ENCODE measurements at regions not wholly inside any gene's neighbourhood (a gene's known extent, or its start where the extent isn't known, plus 50 kb on each side); places are given as distances from the start of the nearest gene placed in this dataset.

DNA sequence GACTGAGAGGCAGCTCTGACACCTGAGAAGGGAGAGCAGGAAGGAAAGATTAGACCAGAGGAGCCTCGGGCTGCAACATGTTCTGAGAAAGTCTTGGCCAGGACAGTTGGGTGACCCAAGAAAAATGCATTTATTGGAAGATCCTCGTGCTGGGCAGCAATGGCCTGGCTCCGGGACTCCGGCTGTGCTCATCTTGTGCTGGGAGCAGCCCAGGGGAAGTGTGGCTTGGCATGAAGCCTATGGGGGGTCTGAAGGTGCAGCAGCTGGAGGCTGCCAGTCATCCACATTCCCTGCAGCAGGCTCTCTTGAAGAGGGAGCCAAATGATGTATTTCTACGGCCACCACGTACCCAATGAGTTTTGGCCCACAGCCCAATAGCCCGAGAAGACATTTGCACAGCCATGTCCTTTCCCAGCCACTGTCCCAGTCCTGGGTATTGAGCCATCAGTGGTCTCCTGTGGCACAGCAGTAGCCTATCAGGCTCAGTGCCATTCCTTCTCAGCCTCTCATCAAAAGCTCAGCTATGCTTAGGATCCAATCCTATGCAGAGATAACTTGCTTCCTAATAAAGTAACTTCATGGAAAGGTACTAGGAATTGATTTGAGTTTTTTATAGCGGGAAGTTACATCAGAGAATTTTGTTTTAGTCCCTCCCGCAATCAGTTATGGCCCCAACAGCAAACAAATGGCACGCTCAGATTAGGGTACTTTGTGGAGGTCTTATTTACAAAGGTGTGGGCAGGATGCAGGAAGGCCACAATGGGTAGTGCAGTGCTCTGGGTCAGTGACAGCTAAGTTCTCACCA is 76.0 kb upstream of the MEDAG start:
- no peak for ATAC-seq
- WGBS (ENCODE audit: missing lambda C conversion rate) = 83% methylated on average over 6 of the region's 10 CpGs
- ChIA-PET CTCF (no interaction called here), POLR2A (no interaction called here)
- H3K4me1 ChIP-seq = peaks cover 29% of the 10 kb centered on the region
- peak overlapping the region in 1 of 2 experiments; percentile 57; a peak in 2 of 6 replicates for H3K27ac ChIP-seq
- DNase-seq (ENCODE audit: low read depth in 1 of 2, low spot score in 1 of 2) = no peak
- FAIRE-seq = no peak
- H3K4me3 ChIP-seq = no peak overlapping the region
- no peak for TF ChIP-seq TFCP2L1 (CRISPR knock-in tag; IDR thresholded peaks at IDR 0.05)
- TF ChIP-seq TP53 (CRISPR knock-in tag; IDR thresholded peaks at IDR 0.05) = no peak
- no peak for TF ChIP-seq HDAC2 (IDR thresholded peaks at IDR 0.05)
- no peak for TF ChIP-seq HEYL (CRISPR knock-in tag; IDR thresholded peaks at IDR 0.05)
- no peak for TF ChIP-seq EP300 (IDR thresholded peaks at IDR 0.05)
- TF ChIP-seq CEBPB (IDR thresholded peaks at IDR 0.05) = no peak
- TF ChIP-seq NR3C1 (IDR thresholded peaks at IDR 0.05) = no peak
- TF ChIP-seq JUNB (IDR thresholded peaks at IDR 0.05) = no peak
- TF ChIP-seq RNF2 (IDR thresholded peaks at IDR 0.05; ENCODE audit: borderline replicate concordance, low read depth) = no peak
- TF ChIP-seq EHF (CRISPR knock-in tag; IDR thresholded peaks at IDR 0.05) = no peak
- TF ChIP-seq, protein P1, sequence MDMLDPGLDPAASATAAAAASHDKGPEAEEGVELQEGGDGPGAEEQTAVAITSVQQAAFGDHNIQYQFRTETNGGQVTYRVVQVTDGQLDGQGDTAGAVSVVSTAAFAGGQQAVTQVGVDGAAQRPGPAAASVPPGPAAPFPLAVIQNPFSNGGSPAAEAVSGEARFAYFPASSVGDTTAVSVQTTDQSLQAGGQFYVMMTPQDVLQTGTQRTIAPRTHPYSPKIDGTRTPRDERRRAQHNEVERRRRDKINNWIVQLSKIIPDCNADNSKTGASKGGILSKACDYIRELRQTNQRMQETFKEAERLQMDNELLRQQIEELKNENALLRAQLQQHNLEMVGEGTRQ (IDR thresholded peaks at IDR 0.05) = no peak
- TF ChIP-seq SMC3 (IDR thresholded peaks at IDR 0.05) = no peak
- TF ChIP-seq ESRRA (IDR thresholded peaks at IDR 0.05; ENCODE audit: borderline replicate concordance, low read length) = no peak
- no peaks in the 10 kb centered on the region for H3K9me3 ChIP-seq
- H3K4me2 ChIP-seq = no peak overlapping the region; the same call in 2 of the 3 replicates

DNA sequence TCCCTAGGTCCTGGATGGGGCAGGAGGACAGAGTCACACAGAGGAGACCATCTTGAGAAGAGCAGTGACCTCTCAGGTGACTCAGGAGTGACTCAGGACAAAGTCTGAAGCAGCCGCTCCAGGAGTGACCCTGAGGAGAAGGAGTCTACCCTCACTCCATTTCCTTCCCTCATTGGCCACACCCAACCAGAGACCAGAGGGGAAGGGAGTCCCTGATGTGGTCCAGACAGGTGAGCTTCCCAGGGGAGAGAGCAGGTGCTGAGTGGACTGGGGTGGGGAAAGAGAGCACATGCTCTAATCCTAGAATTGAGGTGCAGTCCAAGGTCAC is 75.5 kb upstream of the MEDAG start:
- Histone ChIP-seq H3K4me2 (no peak overlapping the region), H3K9me3 (no peaks in the 10 kb centered on the region), H3K27ac (0 out of 6 replicates have a peak overlapping the region, but pooled peaks of 1 of the 2 experiments have one; percentile 57), H3K4me1 (peaks cover 33% of the 10 kb centered on the region), H3K4me3 (no peak overlapping the region)
- POLR2A ChIA-PET = interaction anchor here (0.6 kb wide), 1 partner anchor 55 kb away, joined by 3 read pairs; no protein-coding TSS in a partner anchor
- DNase-seq (ENCODE audit: low read depth in 1 of 2, low spot score in 1 of 2) (no peak), ATAC-seq (no peak; a peak in 1 of 6 replicates), FAIRE-seq (no peak)
- 0% methylated on average over 1 of the region's 1 CpG for WGBS (ENCODE audit: missing lambda C conversion rate)
- no peak for TF ChIP-seq ZC3H11A (IDR thresholded peaks at IDR 0.05)
- no peak for TF ChIP-seq HDAC2 (IDR thresholded peaks at IDR 0.05)
- TF ChIP-seq, protein P2, sequence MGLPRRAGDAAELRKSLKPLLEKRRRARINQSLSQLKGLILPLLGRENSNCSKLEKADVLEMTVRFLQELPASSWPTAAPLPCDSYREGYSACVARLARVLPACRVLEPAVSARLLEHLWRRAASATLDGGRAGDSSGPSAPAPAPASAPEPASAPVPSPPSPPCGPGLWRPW (IDR thresholded peaks at IDR 0.05) = no peak
- TF ChIP-seq, protein P3, sequence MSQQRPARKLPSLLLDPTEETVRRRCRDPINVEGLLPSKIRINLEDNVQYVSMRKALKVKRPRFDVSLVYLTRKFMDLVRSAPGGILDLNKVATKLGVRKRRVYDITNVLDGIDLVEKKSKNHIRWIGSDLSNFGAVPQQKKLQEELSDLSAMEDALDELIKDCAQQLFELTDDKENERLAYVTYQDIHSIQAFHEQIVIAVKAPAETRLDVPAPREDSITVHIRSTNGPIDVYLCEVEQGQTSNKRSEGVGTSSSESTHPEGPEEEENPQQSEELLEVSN (IDR thresholded peaks at IDR 0.05; ENCODE audit: borderline replicate concordance, low read depth) = no peak
- no peak for TF ChIP-seq RNF2 (IDR thresholded peaks at IDR 0.05; ENCODE audit: borderline replicate concordance, low read depth)
- no peak for TF ChIP-seq PHF8 (IDR thresholded peaks at IDR 0.05; ENCODE audit: borderline replicate concordance, low read depth)
- no peak for TF ChIP-seq NFE2L2 (conservative IDR thresholded peaks at IDR 0.05; ENCODE audit: low read length)
- CTCF ChIA-PET = interaction anchor here (1.7 kb wide), 1 partner anchor 16 kb away, joined by 3 read pairs; no protein-coding TSS in a partner anchor

DNA sequence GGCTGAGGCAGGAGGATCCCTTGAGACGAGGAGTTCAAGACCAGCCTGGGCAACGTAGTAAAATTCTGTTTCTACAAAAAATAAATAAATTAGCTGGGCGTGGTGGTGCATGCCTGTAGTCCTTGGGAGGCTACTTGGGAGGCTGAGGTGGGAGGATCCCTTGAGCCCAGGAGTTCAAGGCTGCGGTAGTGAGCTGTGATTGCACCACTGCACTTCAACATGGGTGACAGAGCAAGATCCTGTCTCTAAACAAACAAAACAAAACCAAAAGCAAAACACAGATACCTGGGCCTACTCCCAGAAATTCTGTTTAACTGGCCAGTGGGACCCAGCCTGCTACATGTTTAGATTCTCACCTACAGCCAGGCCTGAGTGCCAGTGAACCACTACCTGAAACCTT is 74.6 kb upstream of the MEDAG start:
- WGBS (ENCODE audit: missing lambda C conversion rate) = 90% methylated on average over 4 of the region's 4 CpGs
- POLR2A ChIA-PET = no interaction called here
- peaks cover 35% of the 10 kb centered on the region for H3K4me1 ChIP-seq
- CTCF ChIA-PET = interaction anchor here (1.7 kb wide), 1 partner anchor 15 kb away, joined by 3 read pairs; no protein-coding TSS in a partner anchor
- H3K4me3 ChIP-seq = no peak overlapping the region
- ATAC-seq (no peak), FAIRE-seq (no peak), DNase-seq (ENCODE audit: low read depth in 1 of 2, low spot score in 1 of 2) (no peak)
- TF ChIP-seq HDAC2 (IDR thresholded peaks at IDR 0.05) = no peak
- no peak for TF ChIP-seq JUNB (IDR thresholded peaks at IDR 0.05)
- peak overlapping the region in 1 of 2 experiments; percentile 26; a peak in 1 of 6 replicates for H3K27ac ChIP-seq
- H3K9me3 ChIP-seq = no peaks in the 10 kb centered on the region
- no peak overlapping the region for H3K4me2 ChIP-seq

DNA sequence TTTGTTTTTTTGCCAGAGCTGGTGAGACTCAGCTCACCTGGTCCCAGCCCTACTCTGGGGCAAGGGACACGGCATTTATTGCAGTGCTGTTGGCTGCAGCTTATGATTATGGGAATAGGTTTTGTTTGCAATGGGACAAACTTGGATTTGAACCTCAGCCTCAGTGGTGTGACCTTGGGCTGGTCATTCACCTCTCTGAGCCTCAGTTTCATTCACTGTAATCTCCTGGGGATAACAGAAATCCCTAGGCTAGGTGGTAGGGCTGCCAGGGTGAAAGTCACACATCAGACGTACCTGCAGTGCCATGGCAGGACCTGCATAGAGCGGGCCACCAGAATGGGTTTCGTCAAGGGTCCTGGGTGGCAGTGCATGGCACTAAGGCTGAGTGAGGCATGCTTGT is 73.7 kb upstream of the MEDAG start:
- ATAC-seq = no peak

More for the DNA sequence above, 73.7 kb upstream of the MEDAG start:
- DNase-seq (ENCODE audit: low read depth in 1 of 2, low spot score in 1 of 2) = no peak
- Histone ChIP-seq H3K4me1 (peaks cover 35% of the 10 kb centered on the region), H3K4me2 (no peak overlapping the region), H3K27ac (peak overlapping the region in 1 of 2 experiments; percentile 58; a peak in 2 of 6 replicates), H3K9me3 (no peaks in the 10 kb centered on the region), H3K4me3 (no peak overlapping the region)
- TF ChIP-seq POLR2AphosphoS2 (conservative IDR thresholded peaks at IDR 0.05; ENCODE audit: low read length) (no peak), ZC3H11A (IDR thresholded peaks at IDR 0.05) (no peak), KDM1A (IDR thresholded peaks at IDR 0.05; ENCODE audit: low read depth) (no peak), ZNF302 (CRISPR knock-in tag; IDR thresholded peaks at IDR 0.05) (no peak), MAZ (IDR thresholded peaks at IDR 0.05; ENCODE audit: borderline replicate concordance, low read depth, low read length) (no peak), HEYL (CRISPR knock-in tag; IDR thresholded peaks at IDR 0.05) (no peak), SREBF2 (IDR thresholded peaks at IDR 0.05) (no peak), RAD21 (conservative IDR thresholded peaks at IDR 0.05 in 1 of 2, IDR thresholded peaks at IDR 0.05 in 1 of 2) (no peak), RNF2 (IDR thresholded peaks at IDR 0.05; ENCODE audit: borderline replicate concordance, low read depth) (no peak), HOXB13 (CRISPR knock-in tag; IDR thresholded peaks at IDR 0.05; ENCODE audit: low read depth) (no peak), FOSB (CRISPR knock-in tag; IDR thresholded peaks at IDR 0.05) (no peak), CBX2 (IDR thresholded peaks at IDR 0.05; ENCODE audit: borderline replicate concordance, low read depth) (no peak)
- TF ChIP-seq, protein P2 (IDR thresholded peaks at IDR 0.05) = no peak
- TF ChIP-seq, protein P1 (IDR thresholded peaks at IDR 0.05) = no peak
- TF ChIP-seq, protein P4, sequence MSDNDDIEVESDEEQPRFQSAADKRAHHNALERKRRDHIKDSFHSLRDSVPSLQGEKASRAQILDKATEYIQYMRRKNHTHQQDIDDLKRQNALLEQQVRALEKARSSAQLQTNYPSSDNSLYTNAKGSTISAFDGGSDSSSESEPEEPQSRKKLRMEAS (IDR thresholded peaks at IDR 0.05) = no peak
- WGBS (ENCODE audit: missing lambda C conversion rate) = 89% methylated on average over 3 of the region's 4 CpGs
- FAIRE-seq = no peak
- ChIA-PET POLR2A (no interaction called here), CTCF (interaction anchor here (1.7 kb wide), 1 partner anchor 14 kb away, joined by 3 read pairs; no protein-coding TSS in a partner anchor)

All from A549 (cell line).